GM23338 (cell line): ENCODE measurements at regions not wholly inside any gene's neighbourhood (a gene's known extent, or its start where the extent isn't known, plus 50 kb on each side); places are given as distances from the start of the nearest gene placed in this dataset.

Source experiments
- ATAC-seq: fragments of 200-7000 bp; cut with Tn5 transposase; 3 replicates; pipeline ENCODE4 v1.9.1; 2020
- DNase-seq: peaks from one replicate; pipeline ENCODE4 v3.0.0-alpha.2; 2015; ENCODE audit warnings: low spot score
- H2AFZ ChIP-seq: fragments of 200-600 bp; sonication (generic); 2 replicates; pipeline ENCODE4 v1.8.0; 2016; ENCODE audit warnings: antibody characterized with exemption, mild to moderate bottlenecking, moderate library complexity
- H3F3A ChIP-seq: fragments of 200-600 bp; sonication (generic); replicated peaks from 2 replicates; pipeline ENCODE4 v1.8.0; 2017; ENCODE audit warnings: antibody characterized with exemption, mixed run types, low read depth
- H3K27ac ChIP-seq: fragments of 200-600 bp; sonication (generic); 2 replicates; pipeline ENCODE4 v1.6.1; 2016; ENCODE audit warnings: low read depth
- H3K27me3 ChIP-seq: fragments of 200-600 bp; sonication (generic); 2 replicates; pipeline ENCODE4 v1.8.0; 2016; ENCODE audit warnings: mild to moderate bottlenecking, mixed run types, moderate library complexity; ENCODE audit not compliant: insufficient read depth
- H3K36me3 ChIP-seq: fragments of 200-600 bp; sonication (generic); 2 replicates; pipeline ENCODE4 v1.8.0; 2016; ENCODE audit warnings: mild to moderate bottlenecking; ENCODE audit not compliant: insufficient read depth
- H3K4me1 ChIP-seq: fragments of 200-600 bp; sonication (generic); 2 replicates; pipeline ENCODE4 v1.8.0; 2016; ENCODE audit warnings: mild to moderate bottlenecking, moderate library complexity; ENCODE audit not compliant: insufficient read depth
- H3K4me2 ChIP-seq: fragments of 200-600 bp; sonication (generic); 2 replicates; pipeline ENCODE4 v1.7.1; 2017; ENCODE audit warnings: mixed run types
- H3K4me3 ChIP-seq: fragments of 200-600 bp; sonication (generic); 2 replicates; pipeline ENCODE4 v1.6.1; 2016; ENCODE audit warnings: mixed run types
- H3K79me2 ChIP-seq: fragments of 200-600 bp; sonication (generic); replicated peaks from 2 replicates; pipeline ENCODE4 v1.8.0; 2017; ENCODE audit warnings: mild to moderate bottlenecking; ENCODE audit not compliant: insufficient read depth
- H3K9me2 ChIP-seq: fragments of 200-600 bp; sonication (generic); 2 replicates; pipeline ENCODE4 v1.8.0; 2017; ENCODE audit not compliant: insufficient read depth
- H4K20me1 ChIP-seq: fragments of 200-600 bp; sonication (generic); replicated peaks from 2 replicates; pipeline ENCODE4 v1.8.0; 2017; ENCODE audit warnings: mild to moderate bottlenecking; ENCODE audit not compliant: insufficient read depth
- H3K27ac Mint-ChIP-seq: 2 replicates; pipeline ENCODE4 v1.8.0; 2020; ENCODE audit warnings: inconsistent platforms, mild to moderate bottlenecking, moderate library complexity, mixed read lengths
- H3K27me3 Mint-ChIP-seq: 3 replicates; pipeline ENCODE4 v1.8.0; 2022; ENCODE audit warnings: low read depth, mild to moderate bottlenecking, moderate library complexity, mixed read lengths, inconsistent platforms; ENCODE audit not compliant: insufficient read depth, poor library complexity
- H3K36me3 Mint-ChIP-seq: 3 replicates; pipeline ENCODE4 v1.8.0; 2021; ENCODE audit warnings: low read depth, mild to moderate bottlenecking, inconsistent platforms, moderate library complexity, mixed read lengths
- H3K4me1 Mint-ChIP-seq: 3 replicates; pipeline ENCODE4 v1.8.0; 2020; ENCODE audit warnings: mild to moderate bottlenecking, inconsistent platforms, mixed read lengths
- H3K4me3 Mint-ChIP-seq: 3 replicates; pipeline ENCODE4 v1.8.0; 2021; ENCODE audit warnings: moderate library complexity, mild to moderate bottlenecking, inconsistent platforms, mixed read lengths
- H3K9me3 Mint-ChIP-seq: 3 replicates; pipeline ENCODE4 v1.8.0; 2020; ENCODE audit warnings: moderate library complexity, mild to moderate bottlenecking, inconsistent platforms, mixed read lengths
- CREB1 ChIP-seq: fragments of 250-450 bp; sonication (Bioruptor Pico); IDR thresholded peaks from 2 replicates; pipeline ENCODE4 v1.5.0; 2020; ENCODE audit warnings: low read depth, mild to moderate bottlenecking, moderate library complexity
- CTCF ChIP-seq, 2 experiments: fragments of 200-600 bp in 1 of 2; sonication (generic) in 1 of 2; conservative IDR thresholded peaks; 2 replicates each; pipeline versions ENCODE4 v1.5.1 to v1.6.1; 2016 to 2017; ENCODE audit warnings: antibody characterized with exemption in 2 of 2, low read depth in 2 of 2, mild to moderate bottlenecking in 2 of 2, moderate library complexity in 1 of 2
- ETS1 ChIP-seq: IDR thresholded peaks from 2 replicates; pipeline ENCODE4 v1.6.1; 2016; ENCODE audit warnings: antibody characterized with exemption
- EZH2 ChIP-seq: fragments of 200-600 bp; sonication (generic); IDR thresholded peaks from one replicate; pipeline ENCODE4 v1.8.0; 2017; ENCODE audit warnings: antibody characterized with exemption, mild to moderate bottlenecking, low read depth; ENCODE audit not compliant: unreplicated experiment
- EZH2phosphoT487 ChIP-seq: fragments of 200-600 bp; sonication (generic); IDR thresholded peaks from one replicate; pipeline ENCODE4 v1.8.1; 2018; ENCODE audit warnings: antibody characterized with exemption; ENCODE audit not compliant: unreplicated experiment
- JUNB ChIP-seq: IDR thresholded peaks from one replicate; pipeline ENCODE4 v1.6.1; 2016; ENCODE audit warnings: antibody characterized with exemption; ENCODE audit not compliant: unreplicated experiment
- NANOG ChIP-seq: IDR thresholded peaks from 2 replicates; pipeline ENCODE4 v1.6.1; 2016; ENCODE audit warnings: antibody characterized with exemption, borderline replicate concordance
- POLR2AphosphoS5 ChIP-seq: IDR thresholded peaks from 2 replicates; pipeline ENCODE4 v1.6.1; 2016; ENCODE audit warnings: antibody characterized with exemption, low read depth
- REST ChIP-seq: IDR thresholded peaks from one replicate; pipeline ENCODE4 v1.6.1; 2018; ENCODE audit warnings: antibody characterized with exemption; ENCODE audit not compliant: unreplicated experiment
- STAT1 ChIP-seq: IDR thresholded peaks from one replicate; pipeline ENCODE4 v1.6.1; 2016; ENCODE audit warnings: antibody characterized with exemption; ENCODE audit not compliant: unreplicated experiment
- ZNF114 ChIP-seq: fragments of 250-450 bp; sonication (Bioruptor Pico); IDR thresholded peaks from 2 replicates; pipeline ENCODE4 v1.5.0; 2020; ENCODE audit warnings: mild to moderate bottlenecking, moderate library complexity
- ZNF331 ChIP-seq: fragments of 250-450 bp; sonication (Bioruptor Pico); IDR thresholded peaks from 2 replicates; pipeline ENCODE4 v1.5.0; 2020; ENCODE audit warnings: low read depth, mild to moderate bottlenecking, moderate library complexity
- ZNF462 ChIP-seq: fragments of 250-450 bp; sonication (Bioruptor Pico); IDR thresholded peaks from 2 replicates; pipeline ENCODE4 v1.5.0; 2020; ENCODE audit warnings: mild to moderate bottlenecking, moderate library complexity

GRCh38 chr1:87563211-87563610 lies 234.5 kb downstream of the LMO4 start (continued):
- no peak for TF ChIP-seq ZNF462 (CRISPR knock-in tag)

GRCh38 chr1:87565861-87566260 lies 237.2 kb downstream of the LMO4 start:
- no peaks in the 10 kb centered on the region for H3K27me3 ChIP-seq
- no peaks in the 10 kb centered on the region for H3K9me3 Mint-ChIP-seq
- H3K4me1 Mint-ChIP-seq, result no peaks in the 10 kb centered on the region
- H3K27ac Mint-ChIP-seq, result no peak overlapping the region
- H3K79me2 ChIP-seq, result no peaks in the 10 kb centered on the region
- no peak overlapping the region for H2AFZ ChIP-seq
- H3K4me3 ChIP-seq, result no peak overlapping the region
- H4K20me1 ChIP-seq, result no peaks in the 10 kb centered on the region
- H3F3A ChIP-seq, result no peaks in the 10 kb centered on the region
- H3K4me2 ChIP-seq, result no peak overlapping the region
- ATAC-seq, result no peak
- no peaks in the 10 kb centered on the region for H3K4me1 ChIP-seq
- H3K27ac ChIP-seq, result no peak overlapping the region
- H3K36me3 Mint-ChIP-seq, result no peaks in the 10 kb centered on the region
- DNase-seq, result no peak
- no peak overlapping the region for H3K4me3 Mint-ChIP-seq
- no peaks in the 10 kb centered on the region for H3K27me3 Mint-ChIP-seq
- H3K9me2 ChIP-seq, result no peaks in the 10 kb centered on the region
- H3K36me3 ChIP-seq, result no peaks in the 10 kb centered on the region
- TF ChIP-seq NANOG, result no peak
- no peak for TF ChIP-seq REST
- no peak for TF ChIP-seq ETS1
- no peak for TF ChIP-seq CTCF (conservative IDR thresholded peaks at IDR 0.05; ENCODE audit: low read depth in 2 of 2)
- TF ChIP-seq CREB1 (CRISPR knock-in tag), result no peak
- TF ChIP-seq STAT1, result no peak
- TF ChIP-seq ZNF331, result no peak
- TF ChIP-seq EZH2, result no peak
- TF ChIP-seq JUNB, result no peak
- no peak for TF ChIP-seq EZH2phosphoT487
- TF ChIP-seq POLR2AphosphoS5, result no peak
- TF ChIP-seq ZNF114 (CRISPR knock-in tag), result no peak
